PC-9 (cell line): ENCODE measurements at regions not wholly inside any gene's neighbourhood (a gene's known extent, or its start where the extent isn't known, plus 50 kb on each side); places are given as distances from the start of the nearest gene placed in this dataset.

Experiments used
- CTCF ChIP-seq: fragments of 200-600 bp; sonication (generic); conservative IDR thresholded peaks from 2 replicates; pipeline ENCODE4 v1.6.1; 2017; ENCODE audit warnings: mixed run types, antibody characterized with exemption, mild to moderate bottlenecking, moderate library complexity
- EZH2 ChIP-seq: fragments of 200-600 bp; sonication (generic); IDR thresholded peaks from 2 replicates; pipeline ENCODE4 v1.8.0; 2017; ENCODE audit warnings: antibody characterized with exemption, low read depth

DNA sequence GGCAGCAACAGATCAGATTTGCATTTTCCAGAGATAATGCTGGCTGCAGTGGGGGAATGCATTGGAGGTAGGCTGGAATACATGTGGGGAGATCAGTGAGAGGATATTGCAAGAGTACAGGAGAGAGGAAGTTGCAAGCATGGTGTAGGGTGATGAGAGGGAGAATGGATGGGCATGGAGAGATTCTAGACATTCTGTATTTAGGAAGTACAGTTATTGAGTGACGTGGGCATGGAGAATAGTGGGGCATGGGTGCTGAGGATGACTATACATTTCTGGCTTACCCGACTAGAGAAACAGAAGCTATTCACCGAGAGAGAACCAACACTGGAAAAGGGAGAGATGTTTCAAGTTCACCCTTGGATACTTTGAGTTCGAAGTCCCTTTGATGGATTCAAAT is 116.9 kb upstream of the SVIL start:
- no peak for TF ChIP-seq CTCF
- TF ChIP-seq EZH2 = no peak
